ENCODE measurements at regions not wholly inside any gene's neighbourhood (a gene's known extent, or its start where the extent isn't known, plus 50 kb on each side); places are given as distances from the start of the nearest gene placed in this dataset.

DNA sequence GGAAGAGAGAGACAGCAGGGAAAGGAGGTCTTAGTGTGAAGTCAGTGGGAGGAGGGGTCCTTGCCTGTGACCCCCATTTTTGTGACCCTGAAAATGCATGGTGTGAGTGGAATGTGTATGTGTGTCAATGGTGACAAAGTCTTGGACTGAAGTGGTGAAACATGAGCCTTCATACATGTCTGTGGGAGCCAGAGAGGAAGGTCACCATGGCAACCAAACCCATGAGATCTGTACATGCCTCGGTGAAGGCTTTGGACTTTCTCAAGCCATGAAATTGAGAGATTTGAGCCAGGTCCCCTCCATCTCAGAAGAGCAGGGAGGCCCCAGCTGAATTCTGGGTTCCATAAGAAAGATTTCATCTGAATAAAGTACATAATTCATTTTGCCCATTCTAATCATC lies 108.7 kb downstream of the TTC8 start:
- no peaks in the 10 kb centered on the region for H3K79me2 ChIP-seq (ENCODE audit: control insufficient read depth, insufficient read depth, low read length)
- WGBS (ENCODE audit: insufficient coverage), result 50% methylated on average over 1 of the region's 1 CpG
- no peak for TF ChIP-seq EZH2 (IDR thresholded peaks at IDR 0.05; ENCODE audit: borderline replicate concordance, insufficient read depth, low read depth, low read length, poor library complexity, severe bottlenecking)
- TF ChIP-seq, protein P1, sequence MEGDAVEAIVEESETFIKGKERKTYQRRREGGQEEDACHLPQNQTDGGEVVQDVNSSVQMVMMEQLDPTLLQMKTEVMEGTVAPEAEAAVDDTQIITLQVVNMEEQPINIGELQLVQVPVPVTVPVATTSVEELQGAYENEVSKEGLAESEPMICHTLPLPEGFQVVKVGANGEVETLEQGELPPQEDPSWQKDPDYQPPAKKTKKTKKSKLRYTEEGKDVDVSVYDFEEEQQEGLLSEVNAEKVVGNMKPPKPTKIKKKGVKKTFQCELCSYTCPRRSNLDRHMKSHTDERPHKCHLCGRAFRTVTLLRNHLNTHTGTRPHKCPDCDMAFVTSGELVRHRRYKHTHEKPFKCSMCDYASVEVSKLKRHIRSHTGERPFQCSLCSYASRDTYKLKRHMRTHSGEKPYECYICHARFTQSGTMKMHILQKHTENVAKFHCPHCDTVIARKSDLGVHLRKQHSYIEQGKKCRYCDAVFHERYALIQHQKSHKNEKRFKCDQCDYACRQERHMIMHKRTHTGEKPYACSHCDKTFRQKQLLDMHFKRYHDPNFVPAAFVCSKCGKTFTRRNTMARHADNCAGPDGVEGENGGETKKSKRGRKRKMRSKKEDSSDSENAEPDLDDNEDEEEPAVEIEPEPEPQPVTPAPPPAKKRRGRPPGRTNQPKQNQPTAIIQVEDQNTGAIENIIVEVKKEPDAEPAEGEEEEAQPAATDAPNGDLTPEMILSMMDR (IDR thresholded peaks at IDR 0.05), result no peak
- ATAC-seq (ENCODE audit: low read depth) (no peak), DNase-seq (no peak)
- intact Hi-C loops (cut with micrococcal nuclease), result no loop called here
- H4K20me1 ChIP-seq (ENCODE audit: control insufficient read depth, insufficient read depth, low read length, poor library complexity, severe bottlenecking), result no peaks in the 10 kb centered on the region
- H2AFZ ChIP-seq (ENCODE audit: insufficient read depth, low read depth, low read length, poor library complexity, severe bottlenecking), result no peak overlapping the region
- no peak overlapping the region for H3K27ac ChIP-seq (ENCODE audit: low read length in 2 of 2)
- CTCF ChIA-PET, result interaction anchor here (0.6 kb wide), 1 partner anchor 543 kb away, joined by 3 read pairs; no protein-coding TSS in a partner anchor
- no peak overlapping the region for H3K4me3 ChIP-seq (ENCODE audit: control extremely low read depth in 1 of 5, extremely low read depth in 1 of 5, insufficient read depth in 1 of 5, low read depth in 2 of 5, low read length in 4 of 5)
- no peak overlapping the region for H3K9ac ChIP-seq (ENCODE audit: low read length)
- POLR2A ChIA-PET, result no interaction called here
- Mint-ChIP-seq H3K4me3 (no peak overlapping the region), H3K27me3 (peaks cover 27% of the 10 kb centered on the region), H3K27ac (no peak overlapping the region), H3K4me1 (no peaks in the 10 kb centered on the region), H3K9me3 (ENCODE audit: insufficient read depth) (peaks cover 6% of the 10 kb centered on the region)
- peaks cover 0 to 6% (median 0%) of the 10 kb centered on the region in 3 donors for H3K9me3 ChIP-seq (ENCODE audit: control extremely low read depth in 1 of 3, control insufficient read depth in 2 of 3, insufficient read depth in 1 of 3, low read length in 2 of 3)
- no peaks in the 10 kb centered on the region for H3K36me3 ChIP-seq (replicated peaks in 1 of 2; ENCODE audit: control extremely low read depth in 1 of 2, control insufficient read depth in 1 of 2, extremely low read depth in 1 of 2, insufficient read depth in 2 of 2, low read length in 1 of 2)
- peaks cover 0 to 3% (median 0%) of the 10 kb centered on the region in 4 experiments for H3K27me3 ChIP-seq (replicated peaks in 1 of 4; ENCODE audit: control extremely low read depth in 1 of 4, control insufficient read depth in 3 of 4, insufficient read depth in 4 of 4, low read length in 3 of 4)
- H3K4me2 ChIP-seq (replicated peaks; ENCODE audit: low read depth, low read length, poor library complexity, severe bottlenecking), result no peak overlapping the region
- H3K4me1 ChIP-seq (ENCODE audit: control insufficient read depth in 2 of 2, insufficient read depth in 2 of 2, low read length in 2 of 2), result no peaks in the 10 kb centered on the region

DNA sequence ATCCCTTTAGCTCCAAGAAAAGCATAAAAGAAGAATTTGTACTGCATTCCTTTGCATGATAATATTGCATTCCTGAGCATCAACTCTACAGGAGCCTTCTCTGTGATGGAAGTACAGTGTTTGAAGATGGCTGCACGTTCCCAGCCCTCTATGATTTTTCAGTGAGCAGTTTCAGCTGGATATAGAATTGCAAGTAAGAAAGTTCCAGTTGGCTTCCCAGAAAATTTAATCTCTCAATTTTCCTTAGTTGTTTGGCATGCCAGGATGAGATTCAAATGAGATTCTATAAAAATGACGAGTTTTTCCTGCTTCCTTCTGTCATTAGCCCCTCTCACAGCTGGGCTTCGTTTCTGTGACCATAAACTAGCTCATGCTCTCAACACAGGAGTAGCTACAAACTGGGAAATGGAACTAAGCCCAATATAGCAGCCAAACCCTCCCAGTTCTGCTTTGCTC lies 109.9 kb downstream of the TTC8 start:
- ATAC-seq (ENCODE audit: low read depth) (no peak), DNase-seq (no peak)
- Mint-ChIP-seq H3K9me3 (ENCODE audit: insufficient read depth) (peaks cover 6% of the 10 kb centered on the region), H3K27ac (no peak overlapping the region), H3K27me3 (peaks cover 28% of the 10 kb centered on the region), H3K4me3 (no peak overlapping the region), H3K4me1 (no peaks in the 10 kb centered on the region)
- H3K27me3 ChIP-seq (replicated peaks in 1 of 4; ENCODE audit: control extremely low read depth in 1 of 4, control insufficient read depth in 3 of 4, insufficient read depth in 4 of 4, low read length in 3 of 4), result peaks cover 0 to 3% (median 0%) of the 10 kb centered on the region in 4 experiments
- no peak overlapping the region for H2AFZ ChIP-seq (ENCODE audit: insufficient read depth, low read depth, low read length, poor library complexity, severe bottlenecking)
- intact Hi-C loops (cut with micrococcal nuclease), result no loop called here
- no peak overlapping the region for H3K4me3 ChIP-seq (ENCODE audit: control extremely low read depth in 1 of 5, extremely low read depth in 1 of 5, insufficient read depth in 1 of 5, low read depth in 2 of 5, low read length in 4 of 5)
- no peaks in the 10 kb centered on the region for H3K36me3 ChIP-seq (replicated peaks in 1 of 2; ENCODE audit: control extremely low read depth in 1 of 2, control insufficient read depth in 1 of 2, extremely low read depth in 1 of 2, insufficient read depth in 2 of 2, low read length in 1 of 2)
- H3K4me1 ChIP-seq (ENCODE audit: control insufficient read depth in 2 of 2, insufficient read depth in 2 of 2, low read length in 2 of 2), result no peaks in the 10 kb centered on the region
- TF ChIP-seq, protein P1 (IDR thresholded peaks at IDR 0.05), result no peak
- TF ChIP-seq EZH2 (IDR thresholded peaks at IDR 0.05; ENCODE audit: borderline replicate concordance, insufficient read depth, low read depth, low read length, poor library complexity, severe bottlenecking), result no peak
- H3K27ac ChIP-seq (ENCODE audit: low read length in 2 of 2), result no peak overlapping the region
- CTCF ChIA-PET, result no interaction called here
- H3K79me2 ChIP-seq (ENCODE audit: control insufficient read depth, insufficient read depth, low read length), result no peaks in the 10 kb centered on the region
- POLR2A ChIA-PET, result no interaction called here
- no peak overlapping the region for H3K9ac ChIP-seq (ENCODE audit: low read length)
- H3K4me2 ChIP-seq (replicated peaks; ENCODE audit: low read depth, low read length, poor library complexity, severe bottlenecking), result no peak overlapping the region
- H3K9me3 ChIP-seq (ENCODE audit: control extremely low read depth in 1 of 3, control insufficient read depth in 2 of 3, insufficient read depth in 1 of 3, low read length in 2 of 3), result peaks cover 0 to 6% (median 0%) of the 10 kb centered on the region in 3 donors
- no CpG with 5 or more reads among the region's 3 CpGs for WGBS (ENCODE audit: insufficient coverage)
- no peaks in the 10 kb centered on the region for H4K20me1 ChIP-seq (ENCODE audit: control insufficient read depth, insufficient read depth, low read length, poor library complexity, severe bottlenecking)

All from B cell (primary cell).